Spleen (tissue), 7 donors: ENCODE measurements at regions not wholly inside any gene's neighbourhood (a gene's known extent, or its start where the extent isn't known, plus 50 kb on each side); places are given as distances from the start of the nearest gene placed in this dataset.

Experiments used
- POLR2A ChIP-seq, 3 donors: fragments of 450-650 bp; IDR thresholded peaks; one replicate each; pipeline ENCODE4 v1.5.1; 2017; ENCODE audit warnings: antibody characterized with exemption in 3 of 3, mild to moderate bottlenecking in 1 of 3
- TF ChIP-seq, protein P1 (sequence below), 11 experiments: fragments of 200-600 bp in 7 of 11; fragments of 450-650 bp in 4 of 11; sonication (generic) in 4 of 11; IDR thresholded peaks in 8 of 11; conservative IDR thresholded peaks in 3 of 11; 1 replicate in 7 of 11; 2 replicates in 4 of 11; pipeline versions ENCODE4 v1.4.0 to v1.8.0; 2016 to 2021; ENCODE audit warnings: antibody characterized with exemption in 11 of 11, inconsistent platforms in 4 of 11, mild to moderate bottlenecking in 1 of 11
- donor health status: DM: no; HTN: no; CAD: no; lungs with moderate emphysema.
- donor health status: DM: no; HTN: no; CAD: no.
- donor health status: DM: no; HTN: no; CAD: no.

DNA sequence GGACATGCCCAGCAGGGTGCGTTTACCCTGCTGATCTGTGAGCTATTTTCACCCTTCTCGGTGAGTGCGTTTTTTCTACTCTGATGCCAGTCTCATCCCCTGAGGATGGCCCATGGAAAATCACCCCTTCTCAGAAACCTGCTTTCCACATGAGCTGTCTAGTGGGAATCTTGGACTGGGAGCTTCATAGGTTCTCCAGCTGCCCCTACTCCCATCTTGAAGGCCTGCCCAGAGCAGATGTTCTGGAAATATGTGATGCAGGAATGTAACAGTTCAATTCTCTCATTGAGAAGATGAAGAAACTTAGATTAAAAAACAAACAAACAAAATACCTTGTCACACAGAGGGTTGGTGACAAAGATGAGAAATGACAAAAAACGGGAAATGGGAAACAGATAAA, 146.9 kb upstream of the RAB11FIP2 start:
- TF ChIP-seq, protein P1, sequence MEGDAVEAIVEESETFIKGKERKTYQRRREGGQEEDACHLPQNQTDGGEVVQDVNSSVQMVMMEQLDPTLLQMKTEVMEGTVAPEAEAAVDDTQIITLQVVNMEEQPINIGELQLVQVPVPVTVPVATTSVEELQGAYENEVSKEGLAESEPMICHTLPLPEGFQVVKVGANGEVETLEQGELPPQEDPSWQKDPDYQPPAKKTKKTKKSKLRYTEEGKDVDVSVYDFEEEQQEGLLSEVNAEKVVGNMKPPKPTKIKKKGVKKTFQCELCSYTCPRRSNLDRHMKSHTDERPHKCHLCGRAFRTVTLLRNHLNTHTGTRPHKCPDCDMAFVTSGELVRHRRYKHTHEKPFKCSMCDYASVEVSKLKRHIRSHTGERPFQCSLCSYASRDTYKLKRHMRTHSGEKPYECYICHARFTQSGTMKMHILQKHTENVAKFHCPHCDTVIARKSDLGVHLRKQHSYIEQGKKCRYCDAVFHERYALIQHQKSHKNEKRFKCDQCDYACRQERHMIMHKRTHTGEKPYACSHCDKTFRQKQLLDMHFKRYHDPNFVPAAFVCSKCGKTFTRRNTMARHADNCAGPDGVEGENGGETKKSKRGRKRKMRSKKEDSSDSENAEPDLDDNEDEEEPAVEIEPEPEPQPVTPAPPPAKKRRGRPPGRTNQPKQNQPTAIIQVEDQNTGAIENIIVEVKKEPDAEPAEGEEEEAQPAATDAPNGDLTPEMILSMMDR (IDR thresholded peaks at IDR 0.05 in 8 of 11, conservative IDR thresholded peaks at IDR 0.05 in 3 of 11), result no peak
- TF ChIP-seq POLR2A (IDR thresholded peaks at IDR 0.05), result no peak
